Activated naive CD8-positive, alpha-beta T cell treated with anti-CD3 and anti-CD28 coated beads, Interleukin-2, amount 50 U/mL, for 24 hours (primary cell): ENCODE measurements at regions not wholly inside any gene's neighbourhood (a gene's known extent, or its start where the extent isn't known, plus 50 kb on each side); places are given as distances from the start of the nearest gene placed in this dataset.
"Not testable (repeated sequence)": the region's sequence is repeated elsewhere in the genome, so short reads cannot be mapped to it uniquely, and the experiment has no call there.

Experiments
- ATAC-seq: fragments of 150-1000 bp; cut with Tn5 transposase; one replicate; pipeline ENCODE4 v1.10.0; 2021
- DNase-seq: peaks from one replicate; pipeline ENCODE4 v3.0.0; 2021
- H3K27ac Mint-ChIP-seq: one replicate; pipeline ENCODE4 v1.8.0; 2021; ENCODE audit warnings: mild to moderate bottlenecking, mixed read lengths
- H3K27me3 Mint-ChIP-seq: one replicate; pipeline ENCODE4 v1.8.0; 2021; ENCODE audit warnings: mixed read lengths
- H3K36me3 Mint-ChIP-seq: one replicate; pipeline ENCODE4 v1.8.0; 2021; ENCODE audit warnings: low read depth, mixed read lengths
- H3K4me1 Mint-ChIP-seq: one replicate; pipeline ENCODE4 v1.8.0; 2021; ENCODE audit warnings: mixed read lengths
- H3K4me3 Mint-ChIP-seq: one replicate; pipeline ENCODE4 v1.8.0; 2021; ENCODE audit warnings: mild to moderate bottlenecking, moderate library complexity, mixed read lengths
- H3K9me3 Mint-ChIP-seq: one replicate; pipeline ENCODE4 v1.8.0; 2021; ENCODE audit warnings: mixed read lengths

- H3K9me3 Mint-ChIP-seq, H3K4me3 Mint-ChIP-seq, H3K27ac Mint-ChIP-seq: not testable (repeated sequence)
Observed at GRCh38 chr17:22044706-22045246, 352.5 kb downstream of the KCNJ18 start.

GRCh38 chr17:22047521-22047920 is 355.2 kb downstream of the KCNJ18 start:
- not testable (repeated sequence) for H3K4me1 Mint-ChIP-seq, ATAC-seq, H3K9me3 Mint-ChIP-seq, H3K36me3 Mint-ChIP-seq, H3K27me3 Mint-ChIP-seq, H3K4me3 Mint-ChIP-seq, H3K27ac Mint-ChIP-seq, DNase-seq

More at GRCh38 chr17:22044706-22045246, 352.5 kb downstream of the KCNJ18 start:
- H3K4me1 Mint-ChIP-seq, DNase-seq, H3K36me3 Mint-ChIP-seq, H3K27me3 Mint-ChIP-seq, ATAC-seq: not testable (repeated sequence)

- H3K27me3 Mint-ChIP-seq, H3K4me1 Mint-ChIP-seq, H3K36me3 Mint-ChIP-seq, H3K4me3 Mint-ChIP-seq, ATAC-seq, H3K9me3 Mint-ChIP-seq, DNase-seq, H3K27ac Mint-ChIP-seq: not testable (repeated sequence)
Observed at GRCh38 chr17:22048226-22048625, 355.9 kb downstream of the KCNJ18 start.

GRCh38 chr17:22050766-22051165 is 358.4 kb downstream of the KCNJ18 start:
- not testable (repeated sequence) for H3K4me3 Mint-ChIP-seq, H3K4me1 Mint-ChIP-seq, H3K9me3 Mint-ChIP-seq, DNase-seq, H3K36me3 Mint-ChIP-seq, H3K27ac Mint-ChIP-seq, ATAC-seq, H3K27me3 Mint-ChIP-seq

GRCh38 chr17:22052715-22053114 is 360.4 kb downstream of the KCNJ18 start:
- not testable (repeated sequence) for DNase-seq, H3K36me3 Mint-ChIP-seq, H3K4me1 Mint-ChIP-seq, H3K9me3 Mint-ChIP-seq, H3K4me3 Mint-ChIP-seq, H3K27me3 Mint-ChIP-seq, H3K27ac Mint-ChIP-seq, ATAC-seq

GRCh38 chr17:22056566-22056965 is 364.2 kb downstream of the KCNJ18 start:
- DNase-seq = not testable (repeated sequence)

GRCh38 chr17:22075918-22076317 is 383.6 kb downstream of the KCNJ18 start:
- ATAC-seq, H3K9me3 Mint-ChIP-seq, H3K27me3 Mint-ChIP-seq, DNase-seq, H3K36me3 Mint-ChIP-seq, H3K27ac Mint-ChIP-seq, H3K4me1 Mint-ChIP-seq, H3K4me3 Mint-ChIP-seq: not testable (repeated sequence)

More at GRCh38 chr17:22056566-22056965, 364.2 kb downstream of the KCNJ18 start:
- not testable (repeated sequence) for H3K27ac Mint-ChIP-seq, H3K27me3 Mint-ChIP-seq, H3K4me3 Mint-ChIP-seq, ATAC-seq, H3K4me1 Mint-ChIP-seq, H3K36me3 Mint-ChIP-seq, H3K9me3 Mint-ChIP-seq

GRCh38 chr17:22088589-22088988 is 396.3 kb downstream of the KCNJ18 start:
- not testable (repeated sequence) for ATAC-seq, H3K9me3 Mint-ChIP-seq, H3K27ac Mint-ChIP-seq, H3K36me3 Mint-ChIP-seq, DNase-seq, H3K4me1 Mint-ChIP-seq, H3K4me3 Mint-ChIP-seq, H3K27me3 Mint-ChIP-seq

- Mint-ChIP-seq H3K27me3 (no peaks in the 10 kb centered on the region), H3K4me3 (no peak overlapping the region), H3K4me1 (no peaks in the 10 kb centered on the region), H3K27ac (no peak overlapping the region), H3K36me3 (no peaks in the 10 kb centered on the region), H3K9me3 (peaks cover 11% of the 10 kb centered on the region)
- DNase-seq = no peak
- no peak for ATAC-seq
Observed at GRCh38 chr17:22090263-22090935, 398.1 kb downstream of the KCNJ18 start.

- not testable (repeated sequence) for H3K4me1 Mint-ChIP-seq, DNase-seq, H3K4me3 Mint-ChIP-seq, H3K27me3 Mint-ChIP-seq, H3K36me3 Mint-ChIP-seq, ATAC-seq, H3K27ac Mint-ChIP-seq
- peaks cover 11% of the 10 kb centered on the region for H3K9me3 Mint-ChIP-seq
Observed at GRCh38 chr17:22091041-22091679, 398.8 kb downstream of the KCNJ18 start.

GRCh38 chr17:22091840-22092239 is 399.5 kb downstream of the KCNJ18 start:
- peaks cover 11% of the 10 kb centered on the region for H3K9me3 Mint-ChIP-seq
- H3K36me3 Mint-ChIP-seq, H3K27me3 Mint-ChIP-seq, ATAC-seq, DNase-seq, H3K27ac Mint-ChIP-seq, H3K4me1 Mint-ChIP-seq, H3K4me3 Mint-ChIP-seq: not testable (repeated sequence)

GRCh38 chr17:22095414-22095813 is 403.1 kb downstream of the KCNJ18 start:
- DNase-seq, H3K36me3 Mint-ChIP-seq, H3K27ac Mint-ChIP-seq, H3K4me3 Mint-ChIP-seq, ATAC-seq, H3K27me3 Mint-ChIP-seq, H3K4me1 Mint-ChIP-seq: not testable (repeated sequence)
- peaks cover 12% of the 10 kb centered on the region for H3K9me3 Mint-ChIP-seq

GRCh38 chr17:22099633-22100032 is 407.3 kb downstream of the KCNJ18 start:
- not testable (repeated sequence) for H3K27me3 Mint-ChIP-seq, H3K4me1 Mint-ChIP-seq, H3K27ac Mint-ChIP-seq, H3K36me3 Mint-ChIP-seq, H3K9me3 Mint-ChIP-seq, ATAC-seq, DNase-seq, H3K4me3 Mint-ChIP-seq

- Mint-ChIP-seq H3K9me3 (peaks cover 14% of the 10 kb centered on the region), H3K27me3 (no peaks in the 10 kb centered on the region), H3K36me3 (no peaks in the 10 kb centered on the region), H3K27ac (no peak overlapping the region), H3K4me3 (no peak overlapping the region), H3K4me1 (no peaks in the 10 kb centered on the region)
- DNase-seq = no peak
- no peak for ATAC-seq
Observed at GRCh38 chr17:22102177-22102576, 409.9 kb downstream of the KCNJ18 start.

- H3K27ac Mint-ChIP-seq, H3K27me3 Mint-ChIP-seq, H3K4me1 Mint-ChIP-seq, H3K36me3 Mint-ChIP-seq, DNase-seq, ATAC-seq, H3K4me3 Mint-ChIP-seq: not testable (repeated sequence)
- H3K9me3 Mint-ChIP-seq = peaks cover 10% of the 10 kb centered on the region
Observed at GRCh38 chr17:22116720-22117119, 424.4 kb downstream of the KCNJ18 start.
